ENCODE measurements at regions not wholly inside any gene's neighbourhood (a gene's known extent, or its start where the extent isn't known, plus 50 kb on each side); places are given as distances from the start of the nearest gene placed in this dataset.
A peak's percentile ranks its signal among the peaks of the same experiment; 100 is the strongest.

GRCh38 chr3:130607553-130608154 lies 90.7 kb downstream of the COL6A6 start:
- Histone ChIP-seq H3K4me1 (ENCODE audit: control insufficient read depth, extremely low read depth, insufficient read depth, low read length) (no peaks in the 10 kb centered on the region), H3K79me2 (ENCODE audit: control insufficient read depth, insufficient read depth, low read length) (no peaks in the 10 kb centered on the region), H3K4me2 (ENCODE audit: extremely low read depth, insufficient read depth, low read length) (no peak overlapping the region), H3K9ac (ENCODE audit: insufficient read depth, low read length) (no peak overlapping the region), H3K27me3 (ENCODE audit: control insufficient read depth, insufficient read depth, low read length) (no peaks in the 10 kb centered on the region), H3K4me3 (replicated peaks in 1 of 4; ENCODE audit: control extremely low read depth in 1 of 4, insufficient read depth in 1 of 4, low read depth in 3 of 4, low read length in 4 of 4) (no peak overlapping the region), H3K9me3 (ENCODE audit: control insufficient read depth, insufficient read depth, low read depth, low read length) (no peaks in the 10 kb centered on the region), H4K20me1 (ENCODE audit: control insufficient read depth, extremely low read depth, insufficient read depth, low read length) (no peaks in the 10 kb centered on the region), H2AFZ (ENCODE audit: low read length) (no peak overlapping the region), H3K27ac (ENCODE audit: insufficient read depth, low read length) (no peak overlapping the region), H3K36me3 (ENCODE audit: control insufficient read depth, insufficient read depth, low read length) (no peaks in the 10 kb centered on the region)
- DNase-seq (ENCODE audit: low read depth in 2 of 2): no peak
- TF ChIP-seq, protein P1, sequence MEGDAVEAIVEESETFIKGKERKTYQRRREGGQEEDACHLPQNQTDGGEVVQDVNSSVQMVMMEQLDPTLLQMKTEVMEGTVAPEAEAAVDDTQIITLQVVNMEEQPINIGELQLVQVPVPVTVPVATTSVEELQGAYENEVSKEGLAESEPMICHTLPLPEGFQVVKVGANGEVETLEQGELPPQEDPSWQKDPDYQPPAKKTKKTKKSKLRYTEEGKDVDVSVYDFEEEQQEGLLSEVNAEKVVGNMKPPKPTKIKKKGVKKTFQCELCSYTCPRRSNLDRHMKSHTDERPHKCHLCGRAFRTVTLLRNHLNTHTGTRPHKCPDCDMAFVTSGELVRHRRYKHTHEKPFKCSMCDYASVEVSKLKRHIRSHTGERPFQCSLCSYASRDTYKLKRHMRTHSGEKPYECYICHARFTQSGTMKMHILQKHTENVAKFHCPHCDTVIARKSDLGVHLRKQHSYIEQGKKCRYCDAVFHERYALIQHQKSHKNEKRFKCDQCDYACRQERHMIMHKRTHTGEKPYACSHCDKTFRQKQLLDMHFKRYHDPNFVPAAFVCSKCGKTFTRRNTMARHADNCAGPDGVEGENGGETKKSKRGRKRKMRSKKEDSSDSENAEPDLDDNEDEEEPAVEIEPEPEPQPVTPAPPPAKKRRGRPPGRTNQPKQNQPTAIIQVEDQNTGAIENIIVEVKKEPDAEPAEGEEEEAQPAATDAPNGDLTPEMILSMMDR (conservative IDR thresholded peaks at IDR 0.05 in 1 of 2, IDR thresholded peaks at IDR 0.05 in 1 of 2; ENCODE audit: low read depth in 1 of 2, low read length in 2 of 2): no peak
- TF ChIP-seq EZH2 (IDR thresholded peaks at IDR 0.05; ENCODE audit: low read length, missing control alignments): no peak

DNA sequence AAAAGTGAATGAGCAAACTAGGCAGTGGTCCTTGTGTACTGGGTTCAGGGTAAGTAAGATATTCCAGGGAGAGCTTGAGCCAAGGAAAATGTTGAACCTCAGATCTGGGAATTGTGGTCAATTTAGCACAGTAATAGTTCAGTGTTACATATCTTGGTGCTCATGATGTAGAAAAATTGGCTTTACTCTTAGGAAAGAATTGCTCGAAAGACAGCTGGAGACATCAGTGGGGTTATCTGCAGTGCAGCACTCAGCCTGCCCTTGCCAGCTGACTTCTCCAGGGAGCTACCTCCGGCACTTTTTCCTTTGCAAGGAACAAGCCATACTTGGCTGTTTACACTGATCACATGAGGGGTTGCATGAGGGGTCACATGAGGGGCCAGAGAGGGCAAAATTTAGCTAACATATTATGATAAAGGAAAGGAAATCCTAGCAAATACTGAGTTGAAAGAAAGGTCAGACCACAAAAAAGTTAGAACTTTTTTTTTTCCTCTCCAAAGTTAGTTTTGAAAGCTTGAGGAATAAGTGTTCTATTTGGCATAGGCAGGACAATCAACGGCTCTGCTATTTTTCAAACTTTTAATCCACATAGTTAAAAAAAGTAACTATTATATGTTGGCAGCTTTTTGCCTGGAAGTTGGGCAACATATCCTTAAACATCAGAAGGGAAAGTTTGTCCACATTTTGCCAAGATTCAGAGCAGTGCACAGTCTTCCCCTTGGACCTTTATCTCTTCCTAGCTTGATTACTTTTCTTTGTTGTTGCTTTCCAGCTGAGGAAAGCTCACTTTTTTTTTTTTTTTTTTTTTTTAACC lies 92.4 kb downstream of the COL6A6 start:
- H3K27me3 ChIP-seq (ENCODE audit: control insufficient read depth, insufficient read depth, low read length): no peaks in the 10 kb centered on the region
- no peak overlapping the region for H3K9ac ChIP-seq (ENCODE audit: insufficient read depth, low read length)
- no peak for TF ChIP-seq EZH2 (IDR thresholded peaks at IDR 0.05; ENCODE audit: low read length, missing control alignments)
- TF ChIP-seq, protein P1 (conservative IDR thresholded peaks at IDR 0.05 in 1 of 2, IDR thresholded peaks at IDR 0.05 in 1 of 2; ENCODE audit: low read depth in 1 of 2, low read length in 2 of 2): no peak

DNA sequence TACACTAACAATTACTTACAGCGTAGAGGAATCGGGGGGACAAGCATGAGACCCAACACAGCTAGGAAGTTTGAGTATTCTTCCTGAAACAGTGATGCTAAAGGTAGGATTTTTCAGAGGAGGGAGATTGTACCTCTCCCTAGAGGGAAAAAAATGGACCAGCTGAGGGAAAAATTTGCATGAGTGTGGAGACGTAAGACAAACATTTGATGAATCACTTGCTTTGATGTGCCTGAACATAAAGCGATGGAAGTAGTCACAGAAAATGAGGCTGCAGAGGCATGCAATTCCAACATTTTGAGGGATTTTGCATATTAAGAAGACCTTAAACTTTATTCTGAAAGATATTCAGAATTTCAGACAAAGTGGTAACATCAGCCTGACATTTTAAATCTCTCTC lies 102.2 kb downstream of the COL6A6 start:
- Histone ChIP-seq H3K27me3 (ENCODE audit: control insufficient read depth, insufficient read depth, low read length) (no peaks in the 10 kb centered on the region), H3K9ac (ENCODE audit: insufficient read depth, low read length) (no peak overlapping the region), H3K4me1 (ENCODE audit: control insufficient read depth, extremely low read depth, insufficient read depth, low read length) (no peaks in the 10 kb centered on the region), H2AFZ (ENCODE audit: low read length) (no peak overlapping the region), H3K79me2 (ENCODE audit: control insufficient read depth, insufficient read depth, low read length) (no peaks in the 10 kb centered on the region), H3K4me2 (ENCODE audit: extremely low read depth, insufficient read depth, low read length) (no peak overlapping the region), H3K27ac (ENCODE audit: insufficient read depth, low read length) (no peak overlapping the region), H3K36me3 (ENCODE audit: control insufficient read depth, insufficient read depth, low read length) (no peaks in the 10 kb centered on the region), H3K9me3 (ENCODE audit: control insufficient read depth, insufficient read depth, low read depth, low read length) (no peaks in the 10 kb centered on the region), H3K4me3 (replicated peaks in 1 of 4; ENCODE audit: control extremely low read depth in 1 of 4, insufficient read depth in 1 of 4, low read depth in 3 of 4, low read length in 4 of 4) (no peak overlapping the region), H4K20me1 (ENCODE audit: control insufficient read depth, extremely low read depth, insufficient read depth, low read length) (no peaks in the 10 kb centered on the region)
- TF ChIP-seq, protein P1 (conservative IDR thresholded peaks at IDR 0.05 in 1 of 2, IDR thresholded peaks at IDR 0.05 in 1 of 2; ENCODE audit: low read depth in 1 of 2, low read length in 2 of 2): no peak
- no peak for TF ChIP-seq EZH2 (IDR thresholded peaks at IDR 0.05; ENCODE audit: low read length, missing control alignments)
- no peak for DNase-seq (ENCODE audit: low read depth in 2 of 2)

More for the DNA sequence above, 92.4 kb downstream of the COL6A6 start:
- Histone ChIP-seq H2AFZ (ENCODE audit: low read length) (no peak overlapping the region), H3K9me3 (ENCODE audit: control insufficient read depth, insufficient read depth, low read depth, low read length) (no peaks in the 10 kb centered on the region), H4K20me1 (ENCODE audit: control insufficient read depth, extremely low read depth, insufficient read depth, low read length) (no peaks in the 10 kb centered on the region), H3K4me2 (ENCODE audit: extremely low read depth, insufficient read depth, low read length) (no peak overlapping the region), H3K79me2 (ENCODE audit: control insufficient read depth, insufficient read depth, low read length) (no peaks in the 10 kb centered on the region), H3K4me3 (replicated peaks in 1 of 4; ENCODE audit: control extremely low read depth in 1 of 4, insufficient read depth in 1 of 4, low read depth in 3 of 4, low read length in 4 of 4) (no peak overlapping the region), H3K4me1 (ENCODE audit: control insufficient read depth, extremely low read depth, insufficient read depth, low read length) (no peaks in the 10 kb centered on the region), H3K36me3 (ENCODE audit: control insufficient read depth, insufficient read depth, low read length) (no peaks in the 10 kb centered on the region), H3K27ac (ENCODE audit: insufficient read depth, low read length) (no peak overlapping the region)
- DNase-seq (ENCODE audit: low read depth in 2 of 2): peak in 1 of 2 donors; percentile 80
